Mesenchymal stem cell (in vitro differentiated cells and primary cell): ENCODE measurements at regions not wholly inside any gene's neighbourhood (a gene's known extent, or its start where the extent isn't known, plus 50 kb on each side); places are given as distances from the start of the nearest gene placed in this dataset.
A peak's percentile ranks its signal among the peaks of the same experiment; 100 is the strongest.

ENCODE experiments used
- DNase-seq: peaks from one replicate; pipeline ENCODE4 v3.0.0-alpha.2; 2013
- H2AFZ ChIP-seq: one replicate; pipeline ENCODE4 v1.6.1; 2013; ENCODE audit warnings: low read depth, mild to moderate bottlenecking, control low read depth, inconsistent platforms, low read length, moderate library complexity
- H2AK5ac ChIP-seq: 2 replicates; pipeline ENCODE4 v1.6.1; 2013; ENCODE audit warnings: low read length, moderate library complexity, mild to moderate bottlenecking, inconsistent platforms; ENCODE audit not compliant: severe bottlenecking
- H2BK120ac ChIP-seq: one replicate; pipeline ENCODE4 v1.6.1; 2013; ENCODE audit warnings: low read depth, mild to moderate bottlenecking, inconsistent platforms, low read length, moderate library complexity
- H2BK12ac ChIP-seq, 2 experiments: one replicate each; pipeline ENCODE4 v1.6.1; 2013; ENCODE audit warnings: inconsistent platforms in 2 of 2, low read length in 2 of 2, mild to moderate bottlenecking in 2 of 2, moderate library complexity in 2 of 2, control low read depth in 1 of 2
- H2BK15ac ChIP-seq: one replicate; pipeline ENCODE4 v1.6.1; 2013; ENCODE audit warnings: mild to moderate bottlenecking, low read depth, inconsistent platforms; ENCODE audit not compliant: poor library complexity, severe bottlenecking
- H2BK5ac ChIP-seq: 2 replicates; pipeline ENCODE4 v1.6.1; 2013; ENCODE audit warnings: low read depth, mild to moderate bottlenecking, low read length, control low read depth, inconsistent platforms; ENCODE audit not compliant: poor library complexity, severe bottlenecking
- H3K14ac ChIP-seq, 2 experiments: one replicate each; pipeline ENCODE4 v1.6.1; 2013; ENCODE audit warnings: inconsistent platforms in 2 of 2, low read length in 2 of 2, control low read depth in 1 of 2, mild to moderate bottlenecking in 1 of 2, moderate library complexity in 1 of 2
- H3K18ac ChIP-seq, 2 experiments: one replicate each; pipeline ENCODE4 v1.6.1; 2013; ENCODE audit warnings: inconsistent platforms in 2 of 2, low read length in 2 of 2, control low read depth in 1 of 2, low read depth in 1 of 2, mild to moderate bottlenecking in 1 of 2
- H3K23ac ChIP-seq, 2 experiments: one replicate each; pipeline ENCODE4 v1.6.1; 2013; ENCODE audit warnings: inconsistent platforms in 2 of 2, low read length in 2 of 2, mild to moderate bottlenecking in 2 of 2, moderate library complexity in 2 of 2, control low read depth in 1 of 2
- H3K27ac ChIP-seq: 2 replicates; pipeline ENCODE4 v1.5.1; 2013; ENCODE audit warnings: mild to moderate bottlenecking, moderate library complexity, low read length, control low read depth, inconsistent platforms; ENCODE audit not compliant: poor library complexity, severe bottlenecking
- H3K27me3 ChIP-seq, 2 experiments: 2 replicates each; pipeline versions ENCODE4 v1.6.1 to v1.7.0; 2013; ENCODE audit warnings: low read length in 2 of 2, mild to moderate bottlenecking in 2 of 2, moderate library complexity in 2 of 2, control low read depth in 1 of 2, inconsistent platforms in 1 of 2; ENCODE audit not compliant: control insufficient read depth in 1 of 2, insufficient read depth in 1 of 2
- H3K36me3 ChIP-seq, 2 experiments: 2 replicates each; pipeline versions ENCODE4 v1.6.1 to v1.7.0; 2013; ENCODE audit warnings: low read length in 2 of 2, control low read depth in 1 of 2, inconsistent platforms in 1 of 2, low read depth in 1 of 2, mild to moderate bottlenecking in 1 of 2; ENCODE audit not compliant: insufficient read depth in 2 of 2, control insufficient read depth in 1 of 2
- H3K4ac ChIP-seq, 2 experiments: one replicate each; pipeline ENCODE4 v1.6.1; 2013; ENCODE audit warnings: inconsistent platforms in 2 of 2, low read length in 2 of 2, mild to moderate bottlenecking in 2 of 2, moderate library complexity in 2 of 2, control low read depth in 1 of 2, low read depth in 1 of 2
- H3K4me1 ChIP-seq: 2 replicates; pipeline ENCODE4 v1.6.1; 2013; ENCODE audit warnings: low read depth, low read length, control low read depth; ENCODE audit not compliant: control insufficient read depth, insufficient read depth
- H3K4me2 ChIP-seq: 2 replicates; pipeline ENCODE4 v1.6.1; 2013; ENCODE audit warnings: low read length, mild to moderate bottlenecking, inconsistent platforms; ENCODE audit not compliant: poor library complexity, severe bottlenecking
- H3K4me3 ChIP-seq, 2 experiments: 2 replicates each; pipeline versions ENCODE4 v1.5.1 to v1.7.0; 2013; ENCODE audit warnings: low read length in 2 of 2, mild to moderate bottlenecking in 2 of 2, control low read depth in 1 of 2, low read depth in 1 of 2; ENCODE audit not compliant: insufficient read depth in 1 of 2
- H3K79me1 ChIP-seq: replicated peaks from 2 replicates; pipeline ENCODE4 v1.6.1; 2013; ENCODE audit warnings: mild to moderate bottlenecking, control low read depth, low read length, inconsistent platforms; ENCODE audit not compliant: poor library complexity, severe bottlenecking
- H3K9ac ChIP-seq: 2 replicates; pipeline ENCODE4 v1.7.0; 2013; ENCODE audit warnings: mild to moderate bottlenecking, low read length, moderate library complexity
- H3K9me3 ChIP-seq: 2 replicates; pipeline ENCODE4 v1.7.0; 2013; ENCODE audit warnings: mild to moderate bottlenecking, low read length; ENCODE audit not compliant: control insufficient read depth
- H4K8ac ChIP-seq: one replicate; pipeline ENCODE4 v1.6.1; 2013; ENCODE audit warnings: inconsistent platforms, mild to moderate bottlenecking, low read length, moderate library complexity
- H4K91ac ChIP-seq: one replicate; pipeline ENCODE4 v1.6.1; 2013; ENCODE audit warnings: mild to moderate bottlenecking, low read length, inconsistent platforms
- WGBS: methylation state at CpG from one replicate; pipeline ENCODE4 v1.1.7; 2013; ENCODE audit warnings: mixed read lengths; 5-methylcytosine and 5-hydroxymethylcytosine counted together

DNA sequence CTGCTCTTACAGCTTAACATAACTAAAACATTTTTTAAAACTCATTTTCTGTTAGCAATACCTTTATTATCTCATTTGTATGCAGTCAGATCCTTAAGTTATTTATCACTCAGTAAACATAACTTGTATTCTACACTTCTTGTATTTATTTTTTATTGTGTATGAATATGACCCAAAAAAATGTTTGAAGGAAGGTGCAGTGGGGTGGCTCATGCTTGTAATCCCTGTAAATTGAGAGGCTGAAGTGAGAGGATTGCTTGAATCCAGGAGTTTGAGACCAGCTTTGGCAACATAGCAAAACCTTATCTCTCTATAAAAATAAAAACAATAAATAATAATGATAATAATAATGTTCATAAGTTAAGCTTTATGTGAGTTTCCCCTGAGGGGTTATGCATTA lies 1004.8 kb downstream of the SLITRK5 start:
- DNase-seq = no peak
- H3K9ac ChIP-seq = no peak overlapping the region
- H3K4me1 ChIP-seq = no peaks in the 10 kb centered on the region
- no peak overlapping the region for H4K91ac ChIP-seq
- H3K27me3 ChIP-seq = no peaks in the 10 kb centered on the region
- H3K4ac ChIP-seq = no peak overlapping the region
- H3K9me3 ChIP-seq = peaks cover under 1% of the 10 kb centered on the region
- no peaks in the 10 kb centered on the region for H3K36me3 ChIP-seq
- no peak overlapping the region for H3K23ac ChIP-seq
- no peak overlapping the region for H3K4me2 ChIP-seq
- H3K27ac ChIP-seq = no peak overlapping the region
- H2AFZ ChIP-seq = no peak overlapping the region
- no peak overlapping the region for H2AK5ac ChIP-seq
- H4K8ac ChIP-seq = no peak overlapping the region
- no peak overlapping the region for H2BK12ac ChIP-seq
- H3K79me1 ChIP-seq = no peaks in the 10 kb centered on the region
- H3K4me3 ChIP-seq = no peak overlapping the region
- H3K18ac ChIP-seq = no peak overlapping the region
- no peak overlapping the region for H3K14ac ChIP-seq
- no peak overlapping the region for H2BK15ac ChIP-seq
- no peak overlapping the region for H2BK5ac ChIP-seq
- no peak overlapping the region for H2BK120ac ChIP-seq

DNA sequence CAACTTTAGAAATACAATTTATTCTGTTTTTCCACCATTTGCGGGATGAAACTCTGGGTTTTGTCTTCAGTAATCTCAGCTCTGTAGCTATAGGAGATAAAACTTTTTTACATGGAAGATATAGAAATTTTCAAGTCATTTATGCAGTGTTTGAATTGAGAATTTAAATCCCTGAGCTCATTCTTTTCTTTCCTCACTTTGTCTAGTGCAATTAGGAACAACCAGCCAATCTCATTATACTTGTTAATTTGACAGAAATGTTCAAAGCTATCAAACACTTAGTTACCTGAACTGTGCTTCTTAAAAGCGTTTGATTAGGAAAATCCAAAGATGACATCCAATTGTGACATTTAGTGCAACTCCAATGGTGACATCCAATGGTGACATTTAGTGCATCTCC lies 1014.3 kb downstream of the SLITRK5 start:
- no peak overlapping the region for H2AK5ac ChIP-seq
- H3K4me1 ChIP-seq = no peaks in the 10 kb centered on the region
- H2BK15ac ChIP-seq = no peak overlapping the region
- no peak overlapping the region for H3K18ac ChIP-seq
- WGBS = 100% methylated on average over 1 of the region's 2 CpGs
- no peak overlapping the region for H3K4ac ChIP-seq
- no peak for DNase-seq
- no peak overlapping the region for H3K23ac ChIP-seq
- H3K4me3 ChIP-seq = no peak overlapping the region
- H2BK12ac ChIP-seq = no peak overlapping the region
- no peaks in the 10 kb centered on the region for H3K36me3 ChIP-seq
- H3K4me2 ChIP-seq = no peak overlapping the region
- H3K14ac ChIP-seq = no peak overlapping the region
- H3K79me1 ChIP-seq = no peaks in the 10 kb centered on the region
- no peak overlapping the region for H4K91ac ChIP-seq
- no peak overlapping the region for H2BK5ac ChIP-seq
- no peak overlapping the region for H3K9ac ChIP-seq
- peaks cover 14% of the 10 kb centered on the region for H3K9me3 ChIP-seq
- H3K27me3 ChIP-seq = no peaks in the 10 kb centered on the region
- no peak overlapping the region for H2BK120ac ChIP-seq
- H2AFZ ChIP-seq = no peak overlapping the region
- no peak overlapping the region for H3K27ac ChIP-seq
- H4K8ac ChIP-seq = no peak overlapping the region

DNA sequence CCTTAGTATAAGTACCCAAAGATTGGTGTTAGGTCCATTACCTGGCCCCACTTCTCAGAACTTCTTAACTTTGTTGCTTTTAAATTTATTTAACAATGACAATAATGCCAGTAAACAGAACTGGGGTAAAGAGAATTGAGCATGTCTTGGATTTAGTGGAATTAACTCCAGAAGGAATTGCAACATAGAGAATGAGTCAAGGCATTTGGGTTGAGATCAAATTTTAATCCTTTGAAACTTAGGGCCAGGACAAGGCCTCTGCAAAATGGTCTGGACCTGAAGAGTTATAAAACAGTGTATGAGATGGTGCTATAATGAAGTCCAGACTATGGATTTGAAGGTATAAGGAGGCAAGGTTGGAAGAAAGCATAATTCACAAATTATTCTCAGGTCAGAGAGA lies 1030.4 kb downstream of the SLITRK5 start:
- H3K9ac ChIP-seq = no peak overlapping the region
- H2BK15ac ChIP-seq = no peak overlapping the region

DNA sequence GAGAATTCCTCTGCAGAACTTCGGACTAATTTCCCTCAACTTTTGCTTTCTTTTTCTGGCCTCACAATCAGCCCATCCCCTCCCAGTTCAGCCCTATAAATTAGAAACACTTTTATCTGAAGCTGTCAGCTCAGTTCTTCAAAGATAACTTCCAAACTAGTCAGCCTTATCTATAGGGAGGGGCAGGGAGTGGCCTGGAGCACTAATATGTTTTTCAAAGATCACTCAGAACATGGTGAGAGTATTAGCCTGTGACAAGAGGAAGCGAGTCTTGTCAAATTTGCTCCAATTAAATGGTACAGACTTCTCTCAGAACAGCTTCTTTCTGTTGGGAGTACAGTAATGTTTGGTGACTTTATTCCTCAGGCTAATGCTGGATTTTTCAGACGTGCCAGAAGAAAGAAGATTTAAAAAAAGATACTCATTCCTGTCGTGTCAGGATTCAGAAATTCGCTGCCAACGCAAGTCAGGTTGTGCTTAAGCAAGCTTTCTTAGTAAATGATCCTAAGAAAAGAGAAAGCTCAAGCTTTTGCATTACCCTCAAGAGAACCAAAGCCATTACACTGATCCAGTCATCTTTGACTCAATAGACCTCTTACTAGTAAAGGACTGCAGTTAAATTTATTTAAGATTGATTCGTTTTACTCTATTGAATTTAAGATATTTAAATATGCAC lies 1033.6 kb downstream of the SLITRK5 start:
- H3K9me3 ChIP-seq = no peaks in the 10 kb centered on the region
- H2BK15ac ChIP-seq = no peak overlapping the region
- H3K4me3 ChIP-seq = peak overlapping the region in 1 of 2 experiments; percentile 68
- peak overlapping the region; percentile 19 for H2BK120ac ChIP-seq
- no peak overlapping the region for H4K8ac ChIP-seq
- H2AK5ac ChIP-seq = no peak overlapping the region
- H4K91ac ChIP-seq = no peak overlapping the region
- H2BK12ac ChIP-seq = no peak overlapping the region
- H3K18ac ChIP-seq = no peak overlapping the region
- H3K27me3 ChIP-seq = no peaks in the 10 kb centered on the region
- no peaks in the 10 kb centered on the region for H3K4me1 ChIP-seq
- H3K14ac ChIP-seq = no peak overlapping the region
- no peak overlapping the region for H3K4ac ChIP-seq
- H3K9ac ChIP-seq = peak overlapping the region; percentile 27
- H2AFZ ChIP-seq = no peak overlapping the region
- no peak overlapping the region for H3K23ac ChIP-seq
- H3K4me2 ChIP-seq = no peak overlapping the region
- 33% methylated on average over 6 of the region's 7 CpGs for WGBS
- H3K27ac ChIP-seq = no peak overlapping the region
- peak; percentile 6 for DNase-seq
- no peak overlapping the region for H2BK5ac ChIP-seq
- no peaks in the 10 kb centered on the region for H3K79me1 ChIP-seq
- no peaks in the 10 kb centered on the region for H3K36me3 ChIP-seq

More for the DNA sequence above, 1030.4 kb downstream of the SLITRK5 start:
- no peak overlapping the region for H2BK12ac ChIP-seq
- H4K8ac ChIP-seq = no peak overlapping the region
- no peak overlapping the region for H4K91ac ChIP-seq
- H3K4me3 ChIP-seq = no peak overlapping the region
- no peak overlapping the region for H3K18ac ChIP-seq
- H3K14ac ChIP-seq = no peak overlapping the region
- H3K23ac ChIP-seq = no peak overlapping the region
- H2AFZ ChIP-seq = no peak overlapping the region
- peak; percentile 8 for DNase-seq
- no peak overlapping the region for H2BK120ac ChIP-seq
- H3K9me3 ChIP-seq = no peaks in the 10 kb centered on the region
- H3K27ac ChIP-seq = no peak overlapping the region
- H3K27me3 ChIP-seq = no peaks in the 10 kb centered on the region
- H3K79me1 ChIP-seq = no peaks in the 10 kb centered on the region
- H3K36me3 ChIP-seq = no peaks in the 10 kb centered on the region
- H2AK5ac ChIP-seq = no peak overlapping the region
- no peak overlapping the region for H3K4ac ChIP-seq
- H3K4me2 ChIP-seq = no peak overlapping the region
- H3K4me1 ChIP-seq = no peaks in the 10 kb centered on the region
- no peak overlapping the region for H2BK5ac ChIP-seq
